K562 (cell line): ENCODE measurements at regions not wholly inside any gene's neighbourhood (a gene's known extent, or its start where the extent isn't known, plus 50 kb on each side); places are given as distances from the start of the nearest gene placed in this dataset.

Experiments
- ATAC-seq: fragments of 200-7000 bp; cut with Tn5 transposase; 3 replicates; pipeline ENCODE4 v1.9.1; 2020; ENCODE audit warnings: moderate library complexity
- BruUV-seq: library from RNA; stranded (reverse); fragments of 400-500 nt; replicated peaks from 2 replicates; lab custom pipeline; 2021; lab: Mats Ljungman, UMichigan
- CTCF ChIA-PET: fragments of 300-600 bp; formaldehyde crosslinking; extraction: SDS; loops from one replicate; lab custom pipeline; 2021; ENCODE audit warnings: low intra/inter-chr PET ratio; lab: Yijun Ruan, JAX
- POLR2A ChIA-PET: fragments of 300-600, 350-650 bp; sonication (Branson Sonifier 250); formaldehyde crosslinking; extraction: SDS; loops from one replicate; lab custom pipeline; 2021; ENCODE audit warnings: antibody characterized with exemption, inconsistent platforms; lab: Yijun Ruan, JAX
- DNase-seq, 4 experiments: peaks; one replicate each; pipeline versions ENCODE4 v3.0.0 to v3.0.0-alpha.2; 2011 to 2018; ENCODE audit warnings: low spot score in 3 of 4, mixed read lengths in 3 of 4; ENCODE audit errors: extremely low read depth in 1 of 4
- FAIRE-seq: peaks from 2 replicates; lab custom pipeline; 2011; peaks lifted over from hg19 to GRCh38; lab: Jason Lieb, UNC
- H2AFZ ChIP-seq: 2 replicates; pipeline ENCODE4 v1.6.0; 2011; ENCODE audit warnings: low read depth, low read length, control low read depth, inconsistent platforms
- H3K27ac ChIP-seq: fragments of 200-600 bp; 3 replicates; pipeline ENCODE4 v1.8.0; 2011; ENCODE audit warnings: low read depth, mild to moderate bottlenecking, control low read depth, inconsistent platforms, low read length, moderate library complexity, mixed read lengths; ENCODE audit errors: extremely low read depth
- H3K27me3 ChIP-seq, 2 experiments: fragments of 300-600 bp in 1 of 2; 2 replicates in 1 of 2; 3 replicates in 1 of 2; pipeline versions ENCODE4 v1.6.0 to v1.8.0; 2011; ENCODE audit warnings: inconsistent platforms in 2 of 2, low read length in 2 of 2, mild to moderate bottlenecking in 1 of 2, mixed read lengths in 1 of 2, moderate library complexity in 1 of 2; ENCODE audit not compliant: control insufficient read depth in 2 of 2, insufficient read depth in 2 of 2
- H3K36me3 ChIP-seq: fragments of 300-600 bp; 3 replicates; pipeline ENCODE4 v1.8.0; 2011; ENCODE audit warnings: mild to moderate bottlenecking, low read length, inconsistent platforms; ENCODE audit not compliant: control insufficient read depth, insufficient read depth
- H3K4me1 ChIP-seq, 2 experiments: fragments of 200-600 bp in 1 of 2; replicated peaks in 1 of 2; 2 replicates in 1 of 2; 3 replicates in 1 of 2; pipeline versions ENCODE4 v1.5.1 to v1.8.0; 2011; ENCODE audit warnings: inconsistent platforms in 2 of 2, low read length in 2 of 2, mild to moderate bottlenecking in 1 of 2, mixed read lengths in 1 of 2, moderate library complexity in 1 of 2; ENCODE audit not compliant: control insufficient read depth in 2 of 2, insufficient read depth in 2 of 2
- H3K4me2 ChIP-seq: 2 replicates; pipeline ENCODE4 v1.6.1; 2011; ENCODE audit warnings: low read length, control low read depth, inconsistent platforms, mixed read lengths; ENCODE audit not compliant: insufficient read depth
- H3K4me3 ChIP-seq: fragments of 200-600 bp; sonication (generic), shearing (Covaris generic); 2 replicates; pipeline ENCODE4 v1.5.1; 2016; ENCODE audit warnings: control low read depth, inconsistent platforms
- H3K79me2 ChIP-seq: fragments of 200-600 bp; 3 replicates; pipeline ENCODE4 v1.8.0; 2011; ENCODE audit warnings: low read length, inconsistent platforms; ENCODE audit not compliant: control insufficient read depth, insufficient read depth
- H3K9ac ChIP-seq, 2 experiments: 2 replicates each; pipeline versions ENCODE4 v1.6.0 to v1.6.1; 2011; ENCODE audit warnings: low read depth in 2 of 2, low read length in 2 of 2, control low read depth in 1 of 2, inconsistent platforms in 1 of 2, mild to moderate bottlenecking in 1 of 2, mixed read lengths in 1 of 2; ENCODE audit not compliant: insufficient read depth in 1 of 2
- H3K9me1 ChIP-seq: one replicate; pipeline ENCODE4 v1.6.0; 2011; ENCODE audit warnings: inconsistent platforms, mild to moderate bottlenecking, low read length, moderate library complexity; ENCODE audit not compliant: control insufficient read depth, insufficient read depth
- H3K9me3 ChIP-seq: replicated peaks from 2 replicates; pipeline ENCODE4 v1.5.1; 2011; ENCODE audit warnings: low read depth, low read length, inconsistent platforms; ENCODE audit not compliant: control insufficient read depth, insufficient read depth
- H4K20me1 ChIP-seq: replicated peaks from 2 replicates; pipeline ENCODE4 v1.6.1; 2011; ENCODE audit warnings: low read length, inconsistent platforms, mixed read lengths; ENCODE audit not compliant: control insufficient read depth, insufficient read depth
- ATF2 ChIP-seq: sonication (generic); formaldehyde crosslinking; IDR thresholded peaks from 2 replicates; pipeline ENCODE4 v1.8.1; 2022; ENCODE audit warnings: missing genetic modification reagents
- CAMTA2 ChIP-seq: fragments of 250-450 bp; sonication (Bioruptor Pico); conservative IDR thresholded peaks from 2 replicates; pipeline ENCODE4 v1.5.1; 2022
- CBFA2T2 ChIP-seq: fragments of 450-650 bp; conservative IDR thresholded peaks from 2 replicates; pipeline ENCODE4 v1.6.1; 2017; ENCODE audit warnings: mild to moderate bottlenecking
- ELF4 ChIP-seq: fragments of 450-650 bp; formaldehyde crosslinking; IDR thresholded peaks from 2 replicates; pipeline ENCODE4 v1.4.0; 2022; ENCODE audit warnings: missing genetic modification characterization
- NFATC3 ChIP-seq: fragments of 450-650 bp; IDR thresholded peaks from 2 replicates; pipeline ENCODE4 v1.6.1; 2017; ENCODE audit warnings: mild to moderate bottlenecking
- RBM39 ChIP-seq: fragments of 200-400 bp; formaldehyde crosslinking; optimal IDR thresholded peaks from 2 replicates; pipeline ENCODE3; 2018; ENCODE audit warnings: low read depth, low read length
- SMAD1 ChIP-seq: fragments of 150-350 bp; IDR thresholded peaks from 2 replicates; pipeline ENCODE4 v1.6.1; 2014; ENCODE audit warnings: low read length, low read depth; ENCODE audit not compliant: partially characterized antibody
- VEZF1 ChIP-seq: fragments of 200-800 bp; sonication (Bioruptor generic); IDR thresholded peaks from 2 replicates; pipeline ENCODE4 v1.6.1; 2017; ENCODE audit warnings: missing genetic modification characterization, missing compliant biosample characterization
- ZNF134 ChIP-seq: fragments of 250-450 bp; sonication (Bioruptor Pico); conservative IDR thresholded peaks from 2 replicates; pipeline ENCODE4 v1.4.0; 2020
- ZNF146 ChIP-seq: IDR thresholded peaks from one replicate; pipeline ENCODE4 v1.6.1; 2018; ENCODE audit warnings: missing compliant biosample characterization; ENCODE audit not compliant: unreplicated experiment
- ZNF695 ChIP-seq: fragments of 450-650 bp; formaldehyde crosslinking; IDR thresholded peaks from 2 replicates; pipeline ENCODE4 v1.4.0; 2020; ENCODE audit warnings: mild to moderate bottlenecking, moderate library complexity
- WGBS: fragments of 100-300 bp; shearing (Covaris generic); methylation state at CpG from one replicate; pipeline ENCODE4 v1.1.6; 2016; ENCODE audit warnings: low coverage, mixed read lengths; ENCODE audit not compliant: insufficient coverage; ENCODE audit errors: missing lambda C conversion rate; 5-methylcytosine and 5-hydroxymethylcytosine counted together
- in situ Hi-C: fragments of 300-500 bp; cut with MboI; formaldehyde crosslinking; loops from 4 replicates; pipeline ENCODE4 v1.15.0; 2018; ENCODE audit warnings: inconsistent platforms, mixed read lengths
- intact Hi-C: fragments of 100-400 bp; cut with micrococcal nuclease; formaldehyde crosslinking; loops from 2 replicates; pipeline ENCODE4 v1.14.2; 2022
- TF ChIP-seq, protein P1 (sequence below): fragments of 250-450 bp; sonication (Bioruptor Pico); IDR thresholded peaks from 2 replicates; pipeline ENCODE4 v1.4.0; 2020

GRCh38 chr15:95647531-95648277 lies 682.8 kb upstream of the NR2F2 start:
- Histone ChIP-seq H3K9me1 (peaks cover 3% of the 10 kb centered on the region), H3K36me3 (peaks cover 57% of the 10 kb centered on the region), H3K9me3 (no peaks in the 10 kb centered on the region), H3K27me3 (no peaks in the 10 kb centered on the region), H2AFZ (no peak overlapping the region), H3K27ac (no peak overlapping the region), H4K20me1 (peaks cover 18% of the 10 kb centered on the region), H3K79me2 (peaks cover 97% of the 10 kb centered on the region), H3K4me1 (peaks cover 0 to 25% of the 10 kb centered on the region in 2 experiments; a peak in 2 of 5 replicates), H3K4me3 (no peak overlapping the region), H3K9ac (peak overlapping the region in 1 of 2 experiments; percentile 66; a peak in 2 of 4 replicates), H3K4me2 (no peak overlapping the region)
- ATAC-seq: no peak
- BruUV-seq: no TSS peak
- no peak for FAIRE-seq
- ChIA-PET POLR2A (interaction anchor here (1.0 to 1.4 kb wide), 2 partner anchors 8 to 10 kb away, joined by 4 read pairs; no protein-coding TSS in a partner anchor), CTCF (no interaction called here)
- in situ Hi-C loops: no loop called here
- DNase-seq: no peak
- intact Hi-C loops: no loop called here
- WGBS: 87% methylated on average over 9 of the region's 10 CpGs
- TF ChIP-seq ZNF146 (CRISPR knock-in tag): no peak
- TF ChIP-seq ATF2 (CRISPR knock-in tag): no peak
- TF ChIP-seq CBFA2T2: no peak
- TF ChIP-seq ZNF695 (CRISPR knock-in tag): no peak
- TF ChIP-seq ZNF134 (CRISPR knock-in tag): no peak
- TF ChIP-seq VEZF1 (CRISPR knock-in tag): no peak
- TF ChIP-seq, protein P1, sequence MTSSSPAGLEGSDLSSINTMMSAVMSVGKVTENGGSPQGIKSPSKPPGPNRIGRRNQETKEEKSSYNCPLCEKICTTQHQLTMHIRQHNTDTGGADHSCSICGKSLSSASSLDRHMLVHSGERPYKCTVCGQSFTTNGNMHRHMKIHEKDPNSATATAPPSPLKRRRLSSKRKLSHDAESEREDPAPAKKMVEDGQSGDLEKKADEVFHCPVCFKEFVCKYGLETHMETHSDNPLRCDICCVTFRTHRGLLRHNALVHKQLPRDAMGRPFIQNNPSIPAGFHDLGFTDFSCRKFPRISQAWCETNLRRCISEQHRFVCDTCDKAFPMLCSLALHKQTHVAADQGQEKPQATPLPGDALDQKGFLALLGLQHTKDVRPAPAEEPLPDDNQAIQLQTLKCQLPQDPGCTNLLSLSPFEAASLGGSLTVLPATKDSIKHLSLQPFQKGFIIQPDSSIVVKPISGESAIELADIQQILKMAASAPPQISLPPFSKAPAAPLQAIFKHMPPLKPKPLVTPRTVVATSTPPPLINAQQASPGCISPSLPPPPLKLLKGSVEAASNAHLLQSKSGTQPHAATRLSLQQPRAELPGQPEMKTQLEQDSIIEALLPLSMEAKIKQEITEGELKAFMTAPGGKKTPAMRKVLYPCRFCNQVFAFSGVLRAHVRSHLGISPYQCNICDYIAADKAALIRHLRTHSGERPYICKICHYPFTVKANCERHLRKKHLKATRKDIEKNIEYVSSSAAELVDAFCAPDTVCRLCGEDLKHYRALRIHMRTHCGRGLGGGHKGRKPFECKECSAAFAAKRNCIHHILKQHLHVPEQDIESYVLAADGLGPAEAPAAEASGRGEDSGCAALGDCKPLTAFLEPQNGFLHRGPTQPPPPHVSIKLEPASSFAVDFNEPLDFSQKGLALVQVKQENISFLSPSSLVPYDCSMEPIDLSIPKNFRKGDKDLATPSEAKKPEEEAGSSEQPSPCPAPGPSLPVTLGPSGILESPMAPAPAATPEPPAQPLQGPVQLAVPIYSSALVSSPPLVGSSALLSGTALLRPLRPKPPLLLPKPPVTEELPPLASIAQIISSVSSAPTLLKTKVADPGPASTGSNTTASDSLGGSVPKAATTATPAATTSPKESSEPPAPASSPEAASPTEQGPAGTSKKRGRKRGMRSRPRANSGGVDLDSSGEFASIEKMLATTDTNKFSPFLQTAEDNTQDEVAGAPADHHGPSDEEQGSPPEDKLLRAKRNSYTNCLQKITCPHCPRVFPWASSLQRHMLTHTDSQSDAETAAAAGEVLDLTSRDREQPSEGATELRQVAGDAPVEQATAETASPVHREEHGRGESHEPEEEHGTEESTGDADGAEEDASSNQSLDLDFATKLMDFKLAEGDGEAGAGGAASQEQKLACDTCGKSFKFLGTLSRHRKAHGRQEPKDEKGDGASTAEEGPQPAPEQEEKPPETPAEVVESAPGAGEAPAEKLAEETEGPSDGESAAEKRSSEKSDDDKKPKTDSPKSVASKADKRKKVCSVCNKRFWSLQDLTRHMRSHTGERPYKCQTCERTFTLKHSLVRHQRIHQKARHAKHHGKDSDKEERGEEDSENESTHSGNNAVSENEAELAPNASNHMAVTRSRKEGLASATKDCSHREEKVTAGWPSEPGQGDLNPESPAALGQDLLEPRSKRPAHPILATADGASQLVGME (CRISPR knock-in tag): no peak
- TF ChIP-seq SMAD1: no peak
- TF ChIP-seq RBM39: no peak
- TF ChIP-seq CAMTA2 (CRISPR knock-in tag): no peak
- TF ChIP-seq NFATC3: no peak
- TF ChIP-seq ELF4 (CRISPR knock-in tag): no peak
